NCI-H2227 (cell line): ENCODE measurements at regions not wholly inside any gene's neighbourhood (a gene's known extent, or its start where the extent isn't known, plus 50 kb on each side); places are given as distances from the start of the nearest gene placed in this dataset.
"Not testable (repeated sequence)": the region's sequence is repeated elsewhere in the genome, so short reads cannot be mapped to it uniquely, and the experiment has no call there.

ENCODE experiments used
- DNase-seq: peaks from one replicate; lab custom pipeline; 2025; ENCODE audit not compliant: unreplicated experiment; lab: John Stamatoyannopoulos, UW

DNA sequence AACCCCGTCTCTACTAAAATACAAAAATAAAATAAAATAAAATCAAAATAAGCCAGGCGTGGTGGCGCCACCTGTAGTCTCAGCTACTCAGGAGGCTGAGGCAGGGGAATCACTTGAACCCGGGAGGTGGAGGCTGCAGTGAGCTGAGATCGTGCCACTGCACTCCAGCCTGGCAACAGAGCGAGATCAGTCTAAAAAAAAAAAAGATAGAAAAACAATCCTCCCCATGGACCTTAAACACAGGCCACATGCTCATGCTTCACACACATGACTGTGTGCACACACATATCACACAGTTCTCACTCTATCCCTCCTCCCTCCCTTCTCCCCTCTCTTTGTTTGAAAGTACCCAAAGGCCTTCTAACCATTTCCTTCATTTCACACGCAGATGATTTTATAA is 667.6 kb downstream of the UQCRFS1 start:
- not testable (repeated sequence) for DNase-seq

DNA sequence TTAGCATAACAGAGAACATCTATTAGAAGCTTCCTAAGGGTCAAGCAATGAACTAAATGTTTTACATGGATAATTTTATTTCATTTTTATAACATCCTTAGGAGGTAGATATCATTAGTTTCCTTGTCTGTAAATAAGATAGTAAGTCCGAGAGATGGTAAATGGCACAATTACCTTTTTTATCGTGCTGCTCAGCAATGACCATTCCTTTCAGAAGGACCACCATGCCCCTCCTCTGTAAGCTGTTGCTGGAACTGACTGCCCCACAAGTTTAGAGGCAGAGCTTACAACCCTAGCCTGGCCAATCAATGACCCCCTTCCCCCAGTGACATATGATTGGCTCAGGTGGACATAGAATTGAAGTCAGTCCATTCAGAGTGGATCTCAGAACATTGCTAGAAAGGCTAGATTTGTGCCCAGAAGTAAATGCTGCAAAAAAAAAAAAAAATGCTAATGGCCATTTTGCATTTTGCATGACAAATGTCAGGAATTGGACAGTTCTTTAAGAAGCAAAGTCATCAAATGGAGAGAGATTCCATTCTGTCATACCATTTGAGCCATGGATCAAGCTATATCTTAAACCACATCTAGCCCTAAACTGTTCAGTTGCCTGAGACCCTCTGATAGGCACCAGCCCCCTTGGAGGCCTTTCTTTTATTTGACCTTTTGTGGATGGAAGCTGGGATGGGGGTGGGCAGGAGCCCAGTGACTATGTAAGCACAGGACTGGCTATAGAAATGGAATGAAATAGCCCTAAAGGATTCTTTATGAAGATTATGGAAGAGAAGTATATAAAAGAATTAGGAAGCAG is 668.3 kb downstream of the UQCRFS1 start:
- DNase-seq = no peak

DNA sequence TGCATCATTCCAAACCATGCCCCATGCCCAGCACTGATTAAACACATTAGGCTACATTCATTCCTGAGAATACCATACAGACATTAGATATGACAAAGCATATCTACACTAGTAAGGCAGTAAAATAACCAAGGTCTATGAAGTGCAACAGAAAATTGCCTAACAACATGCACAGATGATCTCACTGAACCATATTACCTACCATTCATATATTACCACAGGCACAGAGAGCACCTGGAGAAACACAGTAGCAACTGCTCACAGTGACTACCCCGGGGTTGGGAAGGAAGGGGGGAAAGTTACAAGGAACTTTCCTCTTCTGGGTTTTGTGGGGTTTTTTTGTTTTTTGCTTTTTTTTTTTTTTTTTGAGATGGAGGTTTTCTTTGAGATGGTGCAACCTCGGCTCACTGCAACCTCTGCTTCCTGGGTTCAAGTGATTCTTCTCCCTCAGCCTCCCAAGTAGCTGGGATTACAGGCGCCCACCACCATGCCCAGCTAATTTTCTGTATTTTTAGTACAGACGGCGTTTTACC is 669.6 kb downstream of the UQCRFS1 start:
- DNase-seq = no peak

GRCh38 chr19:28542394-28543243 is 670.3 kb downstream of the UQCRFS1 start:
- DNase-seq = no peak

- no peak for DNase-seq
These were observed 671.2 kb downstream of the UQCRFS1 start for GRCh38 chr19:28541602-28542393.

GRCh38 chr19:28541029-28541428 is 671.9 kb downstream of the UQCRFS1 start:
- no peak for DNase-seq

DNA sequence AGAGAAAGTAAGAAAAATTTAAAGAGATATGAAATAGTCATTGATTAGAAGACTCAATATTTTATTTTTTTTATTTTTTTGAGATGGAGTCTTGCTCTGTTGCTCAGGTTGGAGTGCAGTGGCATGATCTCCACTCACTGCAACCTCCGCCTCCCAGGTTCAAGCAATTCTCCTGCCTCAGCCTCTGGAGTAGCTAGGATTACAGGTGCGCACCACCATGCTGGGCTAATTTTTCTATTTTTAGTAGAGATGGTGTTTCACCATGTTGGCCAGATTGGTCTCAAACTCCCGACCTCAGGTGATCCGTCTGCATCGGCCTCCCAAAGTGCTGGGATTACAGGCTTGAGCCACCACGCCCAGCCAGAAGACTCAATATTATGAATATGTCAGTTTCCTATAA is 672.6 kb downstream of the UQCRFS1 start:
- DNase-seq = not testable (repeated sequence)

GRCh38 chr19:28539759-28540158 is 673.2 kb downstream of the UQCRFS1 start:
- DNase-seq = no peak

DNA sequence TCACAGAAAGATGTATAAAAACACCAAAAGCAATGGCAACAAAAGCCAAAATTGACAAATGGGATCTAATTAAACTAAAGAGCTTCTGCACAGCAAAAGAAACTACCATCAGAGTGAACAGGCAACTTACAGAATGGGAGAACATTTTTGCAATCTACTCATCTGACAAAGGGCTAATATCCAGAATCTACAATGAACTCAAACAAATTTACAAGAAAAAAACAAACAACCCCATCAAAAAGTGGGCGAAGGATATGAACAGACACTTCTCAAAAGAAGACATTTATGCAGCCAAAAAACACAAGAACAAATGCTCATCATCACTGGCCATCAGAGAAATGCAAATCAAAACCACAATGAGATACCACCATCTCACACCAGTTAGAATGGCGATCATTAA is 674.4 kb downstream of the UQCRFS1 start:
- DNase-seq = not testable (repeated sequence)

GRCh38 chr19:28537896-28538295 is 675.1 kb downstream of the UQCRFS1 start:
- no peak for DNase-seq

- no peak for DNase-seq
These were observed 675.9 kb downstream of the UQCRFS1 start for GRCh38 chr19:28537079-28537478.

DNA sequence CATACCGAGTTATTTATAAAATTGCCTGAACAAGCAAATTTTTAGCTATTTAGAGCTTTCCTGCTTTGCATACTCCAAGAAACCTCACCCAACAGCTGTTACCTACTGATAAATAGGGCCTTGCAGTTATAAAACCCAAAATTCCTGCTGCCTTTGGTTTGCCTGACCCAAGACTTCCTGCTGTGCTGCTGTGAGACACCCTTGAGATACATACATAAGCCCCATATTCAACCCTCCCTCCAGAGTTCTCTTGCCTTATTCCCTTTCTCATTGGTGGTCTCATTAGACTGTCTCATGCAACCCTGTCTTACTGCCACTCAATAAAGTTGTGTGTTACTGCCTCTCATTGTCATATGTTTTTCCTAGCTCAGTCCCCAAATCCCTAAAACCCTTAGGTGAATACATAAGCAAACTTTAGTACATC is 677.6 kb downstream of the UQCRFS1 start:
- no peak for DNase-seq

- no peak for DNase-seq
These were observed 678.1 kb downstream of the UQCRFS1 start for GRCh38 chr19:28534766-28535351.

DNA sequence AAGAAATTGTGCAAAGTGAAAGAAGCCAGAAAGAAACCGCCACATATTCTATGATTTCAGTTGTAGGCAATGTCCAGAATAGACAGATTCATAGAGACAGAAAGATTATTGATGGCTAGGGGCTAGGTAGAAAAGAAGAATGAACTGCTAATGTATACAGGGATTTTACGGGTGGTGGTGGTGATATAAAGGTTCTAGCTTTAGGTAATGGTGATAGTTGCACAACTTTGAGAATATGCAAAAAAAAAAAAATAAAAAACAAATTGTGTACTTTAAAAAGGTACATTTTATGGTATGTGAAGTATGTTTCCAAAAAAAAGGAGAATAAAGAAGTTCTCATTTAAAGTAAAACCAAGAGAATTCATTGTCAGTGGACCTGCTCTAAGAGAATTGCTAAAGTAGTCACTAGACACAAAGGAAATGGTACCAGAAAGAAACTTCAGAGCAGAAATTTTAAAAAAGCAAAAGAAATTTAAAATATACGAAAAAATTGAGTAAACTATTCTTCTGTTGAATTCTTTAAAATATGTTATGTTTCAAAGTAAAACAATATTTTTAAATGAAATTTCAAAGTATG is 680.1 kb downstream of the UQCRFS1 start:
- DNase-seq = no peak

DNA sequence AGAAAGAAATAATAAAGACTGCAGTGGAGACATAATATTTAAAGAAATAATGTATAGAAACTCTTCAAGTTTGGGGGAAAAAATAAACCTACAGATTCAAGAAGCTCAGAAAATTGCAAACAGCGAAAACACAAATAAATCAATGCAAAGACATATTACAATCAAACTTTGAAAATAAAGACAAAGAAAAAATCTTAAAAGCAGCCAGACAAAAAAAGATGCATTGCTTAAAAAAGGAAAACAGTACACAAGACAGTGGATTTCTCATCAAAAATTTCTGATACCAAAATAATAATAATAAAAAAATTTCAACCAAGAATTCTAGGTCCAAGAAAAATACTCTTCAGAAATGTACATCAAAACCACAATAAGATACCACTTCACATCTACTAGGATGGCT is 681.0 kb downstream of the UQCRFS1 start:
- DNase-seq = no peak

DNA sequence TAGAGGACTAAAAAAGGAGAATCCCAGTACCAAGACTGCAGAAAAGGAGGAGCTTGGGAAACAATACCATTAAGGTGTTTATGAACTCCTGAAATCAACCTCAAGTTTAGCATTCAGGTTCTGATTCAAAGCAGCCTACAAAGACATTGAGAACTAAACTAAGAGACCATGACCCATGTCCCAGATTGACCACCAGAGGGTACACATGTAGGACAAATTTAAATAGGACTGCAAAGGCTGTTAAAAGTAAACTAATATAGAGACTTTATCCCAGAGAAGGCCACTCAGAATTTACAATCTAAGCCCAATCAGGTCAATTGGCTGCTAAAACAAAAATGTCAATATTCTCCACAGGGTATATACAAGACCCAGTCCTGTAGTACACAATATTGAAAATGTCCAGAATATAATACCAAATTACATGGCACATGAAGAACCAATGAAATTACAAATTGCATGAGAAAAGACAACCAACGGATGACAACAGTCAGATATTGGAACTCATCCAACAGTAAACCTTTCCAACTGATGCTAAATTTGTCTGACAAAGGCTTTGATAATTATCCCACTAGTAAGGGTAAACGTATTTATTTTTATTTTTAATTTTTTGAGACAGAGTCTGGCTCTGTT is 682.4 kb downstream of the UQCRFS1 start:
- DNase-seq = no peak

- no peak for DNase-seq
These were observed 686.9 kb downstream of the UQCRFS1 start for GRCh38 chr19:28526038-28526437.

DNA sequence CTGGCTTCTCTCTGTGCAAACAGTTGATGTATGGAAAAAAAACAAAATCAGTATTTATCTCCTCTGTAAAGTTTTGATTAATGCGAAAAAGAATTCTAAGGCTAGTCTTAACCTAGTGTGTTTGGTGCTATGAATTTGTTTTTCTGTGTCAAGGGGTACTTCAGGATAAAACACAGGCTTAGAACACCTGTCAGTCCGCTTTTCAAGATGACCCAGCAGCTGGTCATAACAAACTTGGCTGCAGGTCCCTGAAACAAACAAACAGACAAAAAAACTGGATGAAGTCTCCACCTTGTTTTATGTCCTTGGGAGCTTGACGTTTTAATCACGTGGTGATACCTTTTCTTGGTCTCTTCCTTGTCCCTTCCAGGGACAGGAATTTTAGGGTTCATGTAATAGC is 689.3 kb downstream of the UQCRFS1 start:
- peak; percentile 37 for DNase-seq

GRCh38 chr19:28522545-28522922 is 690.4 kb downstream of the UQCRFS1 start:
- no peak for DNase-seq
